ENCODE measurements at regions not wholly inside any gene's neighbourhood (a gene's known extent, or its start where the extent isn't known, plus 50 kb on each side); places are given as distances from the start of the nearest gene placed in this dataset.

GRCh38 chr5:5572976-5573797, 150.7 kb downstream of the ICE1 start:
- H3K23me2 ChIP-seq (ENCODE audit: low read depth, low read length), result no peaks in the 10 kb centered on the region
- peak overlapping the region; percentile 7 for H4K91ac ChIP-seq (replicated peaks; ENCODE audit: insufficient read length, low read length)
- no peak overlapping the region for H2BK5ac ChIP-seq (ENCODE audit: low read depth, low read length)
- no peak overlapping the region; the same call in 1 of the 2 replicates for H4K8ac ChIP-seq (ENCODE audit: extremely low read depth, insufficient read depth, low read length)
- H3K79me1 ChIP-seq (ENCODE audit: low read depth, low read length), result no peaks in the 10 kb centered on the region
- H4K20me1 ChIP-seq (replicated peaks in 1 of 2; ENCODE audit: control insufficient read depth in 1 of 2, insufficient read depth in 2 of 2, low read length in 2 of 2), result no peaks in the 10 kb centered on the region
- no peak overlapping the region for H3K27ac ChIP-seq (ENCODE audit: low read depth, low read length)
- no peak overlapping the region for H3K56ac ChIP-seq (replicated peaks; ENCODE audit: insufficient read length, low read depth, low read length)
- H4K5ac ChIP-seq (ENCODE audit: insufficient read length, low read depth, low read length), result no peak overlapping the region
- POLR2A ChIA-PET (ENCODE audit: partially characterized antibody), result no interaction called here
- WGBS, 2 experiments (ENCODE audit: extremely low coverage in 1 of 2, insufficient coverage in 1 of 2, insufficient read length in 1 of 2, insufficient replicate concordance in 2 of 2, low coverage in 1 of 2, low lambda C conversion rate in 2 of 2, missing lambda C conversion rate in 1 of 2), result 88% methylated on average over 21 of the region's 21 CpGs; no CpG with 5 or more reads in 1 of the 2 experiments
- H3K4me1 ChIP-seq (replicated peaks in 1 of 4; ENCODE audit: control insufficient read depth in 3 of 4, insufficient read depth in 4 of 4, low read length in 3 of 4), result peaks cover 0 to 4% (median under 1%) of the 10 kb centered on the region in 4 experiments; a peak in 2 of 7 replicates
- no peak overlapping the region for H3K4me3 ChIP-seq (ENCODE audit: extremely low read depth in 1 of 4, insufficient read depth in 2 of 4, low read depth in 3 of 4, low read length in 4 of 4)
- H3K23ac ChIP-seq (ENCODE audit: insufficient read length), result no peak overlapping the region
- no peaks in the 10 kb centered on the region for H3K9me3 ChIP-seq (ENCODE audit: insufficient read depth in 2 of 2, low read depth in 1 of 2, low read length in 1 of 2)
- H3K18ac ChIP-seq (ENCODE audit: extremely low read depth, low read length), result peak overlapping the region; percentile 48; the same call in 1 of the 2 replicates
- H2BK120ac ChIP-seq (replicated peaks; ENCODE audit: low read depth, low read length), result no peak overlapping the region
- no peak overlapping the region for H3K4me2 ChIP-seq (ENCODE audit: insufficient read depth in 1 of 2, low read depth in 2 of 2, low read length in 2 of 2)
- no peak overlapping the region; the same call in 1 of the 2 replicates for H2BK15ac ChIP-seq (ENCODE audit: low read length)
- peak overlapping the region; percentile 37; the same call in 1 of the 2 replicates for H2AFZ ChIP-seq (ENCODE audit: low read length)
- H3K14ac ChIP-seq (ENCODE audit: insufficient read length), result no peak overlapping the region
- H2BK12ac ChIP-seq (ENCODE audit: low read depth, low read length), result peak overlapping the region; percentile 75; the same call in 1 of the 2 replicates
- no peaks in the 10 kb centered on the region for H3K36me3 ChIP-seq (ENCODE audit: control insufficient read depth in 2 of 4, insufficient read depth in 4 of 4, low read length in 3 of 4)
- H3K27me3 ChIP-seq (replicated peaks in 1 of 4; ENCODE audit: control insufficient read depth in 3 of 4, extremely low read depth in 1 of 4, insufficient read depth in 3 of 4, low read length in 3 of 4), result no peaks in the 10 kb centered on the region
- DNase-seq (ENCODE audit: low read depth in 1 of 2, low spot score in 2 of 2) (no peak), FAIRE-seq (no peak)
- H2BK20ac ChIP-seq (ENCODE audit: low read length), result no peak overlapping the region; the same call in 1 of the 2 replicates
- no peaks in the 10 kb centered on the region for H3K79me2 ChIP-seq (ENCODE audit: control insufficient read depth in 1 of 2, insufficient read depth in 2 of 2, low read length in 2 of 2)
- H3K4ac ChIP-seq (replicated peaks; ENCODE audit: insufficient read length, low read depth, low read length), result no peak overlapping the region
- H3K9ac ChIP-seq (replicated peaks in 1 of 4; ENCODE audit: extremely low read depth in 1 of 4, low read depth in 3 of 4, low read length in 3 of 4), result no peak overlapping the region
- peak overlapping the region; percentile 40; the same call in 1 of the 2 replicates for H2AK5ac ChIP-seq (ENCODE audit: low read depth, low read length)
- CTCF ChIA-PET (ENCODE audit: partially characterized antibody), result no interaction called here
- TF ChIP-seq POU5F1 (IDR thresholded peaks at IDR 0.05; ENCODE audit: low read depth, low read length), result no peak
- no peak for TF ChIP-seq ATF3 (IDR thresholded peaks at IDR 0.05; ENCODE audit: insufficient read depth, low read depth, low read length)

Data from H1 (cell line).